Stomach (tissue), 8 donors: ENCODE measurements at regions not wholly inside any gene's neighbourhood (a gene's known extent, or its start where the extent isn't known, plus 50 kb on each side); places are given as distances from the start of the nearest gene placed in this dataset.

Experiments
- DNase-seq, 2 donors: peaks; one replicate each; pipeline versions ENCODE4 v3.0.0 to v3.0.0-alpha.2; 2013 to 2019
- H3K27ac ChIP-seq, 5 donors: fragments of 200-600 bp in 4 of 5; sonication (generic) in 4 of 5; one replicate each; pipeline ENCODE4 v1.5.1; 2013 to 2019; ENCODE audit warnings: mild to moderate bottlenecking in 1 of 5, moderate library complexity in 1 of 5
- H3K27me3 ChIP-seq, 3 donors: fragments of 200-600 bp; sonication (generic); one replicate each; pipeline ENCODE4 v1.5.1; 2017 to 2019; ENCODE audit warnings: mixed run types in 1 of 3
- H3K36me3 ChIP-seq, 4 donors: fragments of 200-600 bp; sonication (generic); 1 replicate in 3 of 4; 2 replicates in 1 of 4; pipeline ENCODE4 v1.5.1; 2016 to 2019
- H3K4me1 ChIP-seq, 4 donors: fragments of 200-600 bp; sonication (generic); one replicate each; pipeline ENCODE4 v1.5.1; 2016 to 2019
- H3K4me3 ChIP-seq, 4 donors: fragments of 200-600 bp; sonication (generic) in 3 of 4; one replicate each; pipeline ENCODE4 v1.5.1; 2016 to 2019; ENCODE audit warnings: mild to moderate bottlenecking in 1 of 4
- H3K9me3 ChIP-seq, 4 donors: fragments of 200-600 bp; sonication (generic); one replicate each; pipeline ENCODE4 v1.5.1; 2016 to 2019
- EP300 ChIP-seq: sonication (generic); formaldehyde crosslinking; IDR thresholded peaks from one replicate; pipeline ENCODE4 v1.6.1; 2017; ENCODE audit warnings: antibody characterized with exemption
- POLR2A ChIP-seq, 4 donors: fragments of 450-650 bp; IDR thresholded peaks; one replicate each; pipeline ENCODE4 v1.6.1; 2016; ENCODE audit warnings: antibody characterized with exemption in 4 of 4, control low read depth in 2 of 4, mild to moderate bottlenecking in 1 of 4, moderate library complexity in 1 of 4
- POLR2AphosphoS5 ChIP-seq, 3 donors: sonication (generic); formaldehyde crosslinking; IDR thresholded peaks; one replicate each; pipeline ENCODE4 v1.6.1; 2016; ENCODE audit warnings: antibody characterized with exemption in 3 of 3
- WGBS, 5 donors: extraction: QIAGEN DNeasy Blood & Tissue Kit in 3 of 5; methylation state at CpG; one replicate each; pipeline versions ENCODE4 v1.1.5 to v1.1.7; 2013 to 2018; 5-methylcytosine and 5-hydroxymethylcytosine counted together
- intact Hi-C: fragments of 100-400 bp; cut with DNase I; formaldehyde crosslinking; loops from one replicate; pipeline ENCODE4 v1.15.1; 2023; ENCODE audit warnings: low total_unique reads
- TF ChIP-seq, protein P1 (sequence below), 7 experiments: fragments of 450-650 bp in 4 of 7; fragments of 200-600 bp in 3 of 7; sonication (generic) in 3 of 7; IDR thresholded peaks; one replicate each; pipeline ENCODE4 v1.5.1; 2016 to 2019; ENCODE audit warnings: antibody characterized with exemption in 7 of 7, control low read depth in 2 of 7, mild to moderate bottlenecking in 1 of 7
- donor health status: healthy with polysubstance abuse.
- donor health status: Bipolar disorder and iron deficiency.
- donor health status: healthy.

DNA sequence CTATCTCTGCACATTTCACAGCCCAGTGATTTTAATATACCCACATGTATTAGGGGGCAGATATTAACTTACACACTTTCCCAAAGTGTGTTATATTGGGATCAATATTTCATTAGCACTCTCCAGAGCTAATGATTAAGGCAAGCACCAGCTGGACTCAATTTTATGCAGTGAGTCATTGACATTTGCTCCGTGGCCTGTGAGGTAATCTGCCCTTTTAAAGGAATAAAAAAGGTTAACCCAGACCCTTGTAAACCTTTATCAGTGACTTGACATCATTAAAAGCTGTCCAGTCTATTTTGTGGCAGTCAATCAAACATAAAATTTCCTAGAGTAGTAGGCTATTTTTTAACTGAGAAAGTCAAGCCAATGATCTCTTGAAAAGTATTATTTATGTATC, 1870.4 kb upstream of the CELF4 start:
- WGBS, 5 donors, result 19 to 42% (median 37%) methylated on average over 1 of the region's 1 CpG
- Histone ChIP-seq H3K9me3 (no peaks in the 10 kb centered on the region), H3K27me3 (no peaks in the 10 kb centered on the region), H3K27ac (no peak overlapping the region), H3K36me3 (no peaks in the 10 kb centered on the region), H3K4me3 (no peak overlapping the region), H3K4me1 (peaks cover 0 to 5% (median 0%) of the 10 kb centered on the region in 4 donors)
- TF ChIP-seq EP300 (no peak), POLR2A (IDR thresholded peaks at IDR 0.05) (no peak), POLR2AphosphoS5 (IDR thresholded peaks at IDR 0.05) (no peak)
- TF ChIP-seq, protein P1, sequence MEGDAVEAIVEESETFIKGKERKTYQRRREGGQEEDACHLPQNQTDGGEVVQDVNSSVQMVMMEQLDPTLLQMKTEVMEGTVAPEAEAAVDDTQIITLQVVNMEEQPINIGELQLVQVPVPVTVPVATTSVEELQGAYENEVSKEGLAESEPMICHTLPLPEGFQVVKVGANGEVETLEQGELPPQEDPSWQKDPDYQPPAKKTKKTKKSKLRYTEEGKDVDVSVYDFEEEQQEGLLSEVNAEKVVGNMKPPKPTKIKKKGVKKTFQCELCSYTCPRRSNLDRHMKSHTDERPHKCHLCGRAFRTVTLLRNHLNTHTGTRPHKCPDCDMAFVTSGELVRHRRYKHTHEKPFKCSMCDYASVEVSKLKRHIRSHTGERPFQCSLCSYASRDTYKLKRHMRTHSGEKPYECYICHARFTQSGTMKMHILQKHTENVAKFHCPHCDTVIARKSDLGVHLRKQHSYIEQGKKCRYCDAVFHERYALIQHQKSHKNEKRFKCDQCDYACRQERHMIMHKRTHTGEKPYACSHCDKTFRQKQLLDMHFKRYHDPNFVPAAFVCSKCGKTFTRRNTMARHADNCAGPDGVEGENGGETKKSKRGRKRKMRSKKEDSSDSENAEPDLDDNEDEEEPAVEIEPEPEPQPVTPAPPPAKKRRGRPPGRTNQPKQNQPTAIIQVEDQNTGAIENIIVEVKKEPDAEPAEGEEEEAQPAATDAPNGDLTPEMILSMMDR (IDR thresholded peaks at IDR 0.05), result no peak
- no peak for DNase-seq
- intact Hi-C loops, result no loop called here

DNA sequence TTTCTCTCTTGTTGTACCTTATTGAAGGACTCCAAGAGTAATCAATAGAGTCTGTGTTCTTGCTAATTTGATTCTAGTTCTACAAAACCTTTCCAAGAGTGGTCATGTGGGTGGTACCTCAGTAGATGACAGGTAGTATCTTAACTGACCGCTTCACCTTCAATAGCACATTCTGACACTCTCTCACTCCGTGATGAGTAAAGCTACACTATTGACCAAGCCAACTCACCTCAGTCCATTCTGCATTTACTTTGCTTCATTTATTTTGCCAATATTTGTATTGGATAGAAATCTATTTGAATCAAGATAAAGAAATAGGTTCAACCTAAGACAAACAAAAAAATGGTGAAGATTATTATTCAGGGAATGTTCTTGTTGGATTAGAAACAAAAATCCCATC, 1869.6 kb upstream of the CELF4 start:
- H3K4me3 ChIP-seq, result no peak overlapping the region
- peaks cover 0 to 5% (median 0%) of the 10 kb centered on the region in 4 donors for H3K4me1 ChIP-seq
- H3K27ac ChIP-seq, result no peak overlapping the region
- intact Hi-C loops, result no loop called here
- no peak for TF ChIP-seq POLR2AphosphoS5 (IDR thresholded peaks at IDR 0.05)
- no peak for TF ChIP-seq EP300
- no peak for TF ChIP-seq POLR2A (IDR thresholded peaks at IDR 0.05)
- TF ChIP-seq, protein P1 (IDR thresholded peaks at IDR 0.05), result no peak
- no peaks in the 10 kb centered on the region for H3K36me3 ChIP-seq
- no peaks in the 10 kb centered on the region for H3K27me3 ChIP-seq
- 46 to 72% (median 57%) methylated on average over 2 of the region's 2 CpGs for WGBS, 5 donors
- no peak for DNase-seq
- H3K9me3 ChIP-seq, result no peaks in the 10 kb centered on the region

DNA sequence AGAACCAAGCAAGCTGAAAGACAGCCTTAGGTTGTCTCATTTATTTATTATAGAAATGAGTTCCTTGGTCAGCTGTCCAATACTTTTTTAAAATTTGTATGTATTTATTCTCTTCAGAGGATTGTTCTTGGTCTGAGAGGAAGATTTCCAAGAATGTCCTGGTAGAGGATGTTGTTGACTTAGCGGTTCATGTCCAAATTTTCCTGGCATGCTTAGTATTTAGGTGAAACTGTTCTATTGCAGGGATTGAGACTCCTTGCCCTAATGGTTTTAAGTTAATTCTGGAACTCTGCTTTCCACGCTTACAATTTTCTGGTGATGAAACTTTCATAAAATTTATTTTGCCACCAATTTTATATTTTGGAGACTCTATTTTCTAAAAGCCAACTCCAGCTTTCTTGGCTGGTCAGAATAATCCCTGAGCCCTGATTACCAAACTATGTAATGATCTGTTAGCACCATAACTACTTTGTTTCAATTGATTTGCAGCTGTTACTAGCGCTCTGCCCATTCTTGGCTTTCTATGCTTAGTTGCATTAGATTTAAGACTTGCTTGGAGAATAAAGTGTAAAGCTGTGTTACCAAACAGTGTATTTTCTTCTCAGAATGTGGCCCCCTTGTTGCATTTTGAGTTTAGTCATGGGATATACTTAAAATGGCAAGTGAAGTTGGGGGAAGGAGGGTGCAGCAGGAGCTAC, 1868.8 kb upstream of the CELF4 start:
- Histone ChIP-seq H3K27ac (no peak overlapping the region), H3K27me3 (no peaks in the 10 kb centered on the region), H3K4me1 (peaks cover 0 to 5% (median 0%) of the 10 kb centered on the region in 4 donors), H3K9me3 (no peaks in the 10 kb centered on the region), H3K36me3 (no peaks in the 10 kb centered on the region), H3K4me3 (no peak overlapping the region)
- intact Hi-C loops, result no loop called here
- WGBS, 5 donors, result 58 to 88% (median 80%) methylated on average over 3 of the region's 3 CpGs
- TF ChIP-seq, protein P1 (IDR thresholded peaks at IDR 0.05), result no peak
- TF ChIP-seq EP300, result no peak
- TF ChIP-seq POLR2AphosphoS5 (IDR thresholded peaks at IDR 0.05), result no peak
- TF ChIP-seq POLR2A (IDR thresholded peaks at IDR 0.05), result no peak
- DNase-seq, result no peak

DNA sequence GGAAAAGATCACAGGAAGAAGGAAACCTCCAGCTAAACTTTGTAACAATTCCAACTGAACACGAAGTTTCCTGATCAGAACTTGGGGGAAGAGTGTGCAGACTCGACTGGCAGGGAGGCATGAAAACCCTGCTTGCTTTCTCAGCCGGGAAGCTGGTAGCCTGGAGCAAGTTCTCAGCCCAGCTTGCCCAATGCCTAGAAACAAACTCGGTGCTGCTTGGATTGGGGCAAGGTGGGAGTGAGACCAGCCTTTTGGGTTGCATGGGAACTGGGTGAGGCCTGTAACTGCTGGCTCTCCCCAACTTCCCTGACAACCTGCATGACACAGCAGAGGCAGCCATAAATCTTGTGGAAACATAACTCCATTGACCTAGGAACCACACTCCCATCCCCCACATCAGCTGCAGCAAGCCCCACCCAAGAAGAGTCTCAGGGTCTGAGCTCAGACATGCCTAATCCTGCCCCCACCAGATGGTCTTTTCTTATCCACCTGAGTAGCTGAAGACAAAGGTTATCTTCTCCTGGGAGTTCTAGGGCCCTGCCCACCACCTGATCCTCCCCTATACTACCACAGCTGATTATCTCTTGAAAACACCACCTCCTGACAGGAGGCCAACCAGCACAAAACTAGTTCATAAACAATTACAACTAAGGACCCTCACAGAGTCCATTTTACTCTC, 1859.7 kb upstream of the CELF4 start:
- Histone ChIP-seq H3K36me3 (no peaks in the 10 kb centered on the region), H3K27ac (no peak overlapping the region), H3K9me3 (peaks cover 0 to 10% (median 2%) of the 10 kb centered on the region in 4 donors), H3K4me3 (no peak overlapping the region), H3K4me1 (no peaks in the 10 kb centered on the region), H3K27me3 (no peaks in the 10 kb centered on the region)
- TF ChIP-seq EP300 (no peak), POLR2AphosphoS5 (IDR thresholded peaks at IDR 0.05) (no peak), POLR2A (IDR thresholded peaks at IDR 0.05) (no peak)
- TF ChIP-seq, protein P1 (IDR thresholded peaks at IDR 0.05), result no peak
- no peak for DNase-seq
- WGBS, 5 donors, result 87 to 94% (median 88%) methylated on average over 4 of the region's 4 CpGs
- intact Hi-C loops, result no loop called here
